GM18502 (cell line): ENCODE measurements at regions not wholly inside any gene's neighbourhood (a gene's known extent, or its start where the extent isn't known, plus 50 kb on each side); places are given as distances from the start of the nearest gene placed in this dataset.

Experiments
- ATAC-seq: cut with Tn5 transposase; IDR thresholded peaks from one replicate; pipeline ENCODE4 v1.9.1; 2021; ENCODE audit warnings: mild to moderate bottlenecking; ENCODE audit not compliant: unreplicated experiment, poor library complexity

DNA sequence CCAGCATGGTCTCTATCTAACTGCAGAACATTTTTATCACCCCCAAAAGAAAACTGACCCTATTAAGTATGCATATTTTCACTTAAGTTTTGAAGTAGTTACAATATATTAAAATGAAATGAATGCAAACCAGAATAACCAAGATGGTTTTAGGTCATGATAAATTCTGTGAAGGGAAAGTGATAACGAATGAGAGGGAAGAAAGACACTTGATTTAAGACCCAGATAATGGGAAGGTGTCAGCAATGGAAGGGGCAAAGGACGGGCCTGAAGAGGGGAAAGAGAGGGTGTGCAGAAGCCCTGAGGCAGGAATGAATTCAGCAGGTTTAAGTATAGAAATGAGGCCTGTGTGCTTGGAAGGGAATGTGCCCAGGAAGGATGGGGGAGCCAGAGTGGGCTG is 61.1 kb upstream of the IGFBP3 start:
- ATAC-seq: no peak

DNA sequence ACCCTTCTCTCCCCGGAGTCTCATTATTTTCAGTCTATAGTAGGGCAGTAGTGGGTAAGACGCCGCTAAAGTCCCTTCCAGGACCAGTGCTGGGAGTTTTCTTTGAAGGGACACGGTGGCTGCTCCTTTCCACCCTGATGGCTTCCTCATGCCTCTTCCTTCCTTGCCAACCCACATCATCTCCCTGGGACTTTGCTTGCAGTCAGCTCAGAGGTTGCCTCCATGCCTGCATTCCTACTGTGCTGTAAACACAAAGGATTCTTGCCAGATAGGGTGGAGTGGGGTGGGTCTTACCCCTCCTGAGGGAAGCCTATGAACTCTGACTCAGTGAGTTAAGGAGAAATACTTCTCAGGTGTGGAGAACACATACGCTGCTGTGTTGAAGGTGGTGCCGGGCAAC is 59.9 kb upstream of the IGFBP3 start:
- ATAC-seq: no peak

DNA sequence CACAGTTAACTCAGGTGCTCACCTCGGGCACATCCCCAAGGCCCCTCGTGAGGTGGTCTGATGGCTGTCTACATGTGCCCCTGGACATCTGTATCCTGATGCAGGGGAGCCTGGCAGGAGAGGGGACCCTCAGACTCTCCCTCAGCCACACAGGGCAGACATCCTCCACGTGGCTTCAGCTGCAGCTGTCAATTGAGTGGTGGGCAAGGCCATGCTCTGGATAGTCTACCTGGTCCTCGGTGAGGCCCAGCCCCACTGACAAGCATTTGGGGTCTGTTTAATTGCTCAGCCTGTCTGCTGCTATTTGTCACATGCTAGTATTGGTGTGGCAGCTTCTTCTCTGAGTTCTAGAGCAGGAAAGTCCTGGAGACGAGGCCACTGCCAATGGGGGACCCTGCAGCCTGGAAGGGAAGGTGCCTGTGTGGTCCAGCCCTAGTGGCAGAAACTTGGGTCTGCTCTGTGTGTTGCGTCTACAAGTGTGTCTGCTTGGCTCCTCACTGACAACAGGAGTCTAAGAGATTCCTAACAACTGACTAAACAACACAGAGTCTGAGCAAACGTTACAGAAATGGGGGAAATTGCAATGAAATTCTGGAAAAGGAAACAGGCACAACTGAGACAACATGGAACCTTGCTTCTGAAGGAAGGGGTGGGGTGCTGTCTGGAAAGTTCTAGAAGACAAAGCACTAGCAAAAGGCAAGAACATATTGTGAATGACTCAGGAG is 59.3 kb upstream of the IGFBP3 start:
- no peak for ATAC-seq

DNA sequence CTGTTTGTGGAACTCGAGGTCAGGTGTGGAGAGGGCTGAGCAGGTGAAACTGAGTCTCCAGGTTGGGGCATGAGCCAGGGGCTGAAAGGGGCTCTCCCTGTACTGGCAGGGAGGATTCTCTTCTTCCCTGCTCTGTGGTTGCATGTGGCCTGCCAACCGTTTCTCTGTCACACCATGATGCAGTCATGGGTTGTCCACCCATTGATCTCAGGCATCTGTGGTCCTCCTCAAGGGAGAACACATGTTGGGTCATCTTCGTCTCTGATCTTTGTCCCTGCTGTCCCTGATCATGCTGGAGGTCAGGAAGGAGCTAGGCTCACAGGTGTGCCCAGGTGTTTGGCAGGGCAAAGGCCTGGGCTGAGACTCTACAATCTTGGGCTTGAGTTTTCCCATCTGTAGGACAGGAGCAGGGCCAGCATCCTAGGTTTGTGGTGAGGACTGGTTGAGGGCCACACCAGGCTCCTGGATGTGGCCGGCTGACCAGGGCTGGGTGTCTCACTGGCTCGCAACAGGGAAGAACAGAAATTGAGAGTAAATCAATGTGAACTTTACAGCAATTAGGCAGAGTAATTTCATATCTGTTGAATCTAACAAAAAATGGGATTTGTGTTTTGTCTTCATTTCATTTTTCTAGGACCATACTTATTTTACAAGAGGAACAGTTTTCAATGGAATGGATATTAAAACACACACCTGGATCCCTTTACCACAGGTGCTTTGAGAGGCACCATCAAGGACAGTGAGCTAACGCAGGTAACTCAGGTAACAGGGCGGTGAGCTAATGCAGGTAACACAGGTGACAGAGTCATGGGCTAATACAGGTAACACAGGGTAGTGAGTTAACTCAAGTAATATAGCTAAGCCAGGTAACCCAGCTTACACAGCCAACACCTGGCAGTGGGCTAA is 58.5 kb upstream of the IGFBP3 start:
- no peak for ATAC-seq

DNA sequence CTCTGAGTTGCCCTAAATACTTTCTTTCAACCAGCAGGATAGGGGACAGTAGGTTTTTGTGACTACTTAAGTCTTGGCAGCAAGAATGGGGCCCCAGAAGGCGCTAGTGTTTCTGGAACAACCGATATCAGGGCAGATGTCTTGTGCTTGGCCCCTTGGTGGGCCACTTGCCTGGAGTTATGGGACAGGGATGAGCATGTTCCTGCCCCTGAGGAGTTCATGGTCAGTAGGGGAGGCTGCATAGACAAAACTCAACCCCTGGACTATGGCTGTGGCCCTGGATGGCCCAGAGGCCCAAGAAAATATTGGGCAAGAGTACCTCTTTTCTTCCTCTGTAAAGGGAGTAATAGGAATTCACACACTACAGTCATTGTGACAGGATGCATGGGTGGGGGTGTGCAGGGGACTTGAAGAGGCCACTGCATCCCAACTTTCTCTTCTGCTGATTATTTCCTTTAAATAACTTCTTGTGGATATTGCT is 57.7 kb upstream of the IGFBP3 start:
- ATAC-seq: no peak

DNA sequence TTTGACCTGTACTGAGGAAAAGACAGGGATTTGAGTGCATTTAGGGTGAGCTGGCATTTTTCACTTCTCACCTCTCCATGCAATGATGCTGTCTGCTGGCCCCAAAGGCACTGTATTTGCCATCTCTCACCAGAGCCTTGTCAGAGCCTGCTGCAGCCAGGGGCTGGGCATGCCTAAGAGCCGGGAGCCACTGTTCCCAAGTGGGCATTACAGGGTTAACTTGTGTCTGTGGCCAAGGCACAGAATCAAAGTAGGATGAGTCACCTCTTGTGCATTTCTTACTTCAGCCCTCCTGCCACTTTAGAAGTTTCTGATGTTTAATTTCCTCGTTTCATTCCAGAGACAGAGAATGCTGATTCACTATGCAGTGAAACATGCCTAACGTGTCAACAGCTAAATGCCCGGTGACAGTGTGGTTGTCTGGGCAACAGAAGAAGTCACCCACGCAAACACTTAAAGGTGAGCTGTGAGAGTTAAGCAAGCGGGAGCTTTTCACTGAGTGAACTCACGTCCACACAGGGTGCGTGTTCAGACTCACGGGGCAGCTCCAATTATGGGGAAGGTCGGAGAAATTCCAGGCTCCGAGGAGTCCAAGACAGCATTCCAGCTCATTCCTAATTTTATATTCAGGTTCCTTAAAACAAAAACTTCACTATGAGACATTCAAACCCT is 57.1 kb upstream of the IGFBP3 start:
- ATAC-seq: no peak

DNA sequence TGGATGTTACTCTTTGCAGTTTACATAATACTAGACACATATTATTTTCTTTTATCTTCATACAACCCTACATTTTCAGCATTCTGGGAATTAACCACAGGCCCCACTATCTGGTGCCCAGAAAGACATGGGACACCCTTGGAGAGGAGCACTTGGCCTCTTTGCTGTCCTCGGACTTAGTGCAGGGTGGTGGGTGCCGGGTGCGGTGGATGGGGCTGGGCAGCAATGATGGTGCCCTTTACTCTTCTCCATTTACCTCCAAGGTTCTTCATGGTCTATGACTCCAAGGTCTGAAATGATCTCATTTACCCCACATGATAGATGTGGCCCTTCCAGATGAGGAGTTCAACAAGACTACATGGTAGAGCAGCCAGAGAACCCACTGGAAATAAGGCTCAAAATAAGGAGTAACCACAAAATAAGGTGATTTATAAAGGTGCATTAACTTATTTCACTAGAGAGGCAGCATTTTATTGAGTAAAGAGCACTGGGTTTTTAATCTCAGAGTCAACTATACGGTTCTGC is 56.2 kb upstream of the IGFBP3 start:
- no peak for ATAC-seq

DNA sequence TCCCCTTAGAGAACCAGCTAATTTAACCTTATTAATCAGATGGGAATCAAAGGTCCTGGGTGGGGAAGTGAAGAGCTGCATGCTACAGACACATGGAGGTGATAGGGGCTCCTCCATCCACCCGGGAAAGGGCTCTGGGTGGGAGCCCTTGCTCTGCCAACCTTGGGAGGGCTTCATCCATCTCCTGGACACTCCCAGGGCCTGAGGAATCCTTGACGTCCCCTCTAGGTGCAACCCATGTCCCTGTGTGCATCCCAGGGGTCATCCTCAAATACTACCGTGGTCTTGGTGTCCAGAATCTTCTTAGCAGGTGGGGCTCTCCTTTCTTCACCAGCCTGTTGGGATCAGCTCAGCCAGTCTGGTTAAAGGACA is 55.4 kb upstream of the IGFBP3 start:
- ATAC-seq: no peak

DNA sequence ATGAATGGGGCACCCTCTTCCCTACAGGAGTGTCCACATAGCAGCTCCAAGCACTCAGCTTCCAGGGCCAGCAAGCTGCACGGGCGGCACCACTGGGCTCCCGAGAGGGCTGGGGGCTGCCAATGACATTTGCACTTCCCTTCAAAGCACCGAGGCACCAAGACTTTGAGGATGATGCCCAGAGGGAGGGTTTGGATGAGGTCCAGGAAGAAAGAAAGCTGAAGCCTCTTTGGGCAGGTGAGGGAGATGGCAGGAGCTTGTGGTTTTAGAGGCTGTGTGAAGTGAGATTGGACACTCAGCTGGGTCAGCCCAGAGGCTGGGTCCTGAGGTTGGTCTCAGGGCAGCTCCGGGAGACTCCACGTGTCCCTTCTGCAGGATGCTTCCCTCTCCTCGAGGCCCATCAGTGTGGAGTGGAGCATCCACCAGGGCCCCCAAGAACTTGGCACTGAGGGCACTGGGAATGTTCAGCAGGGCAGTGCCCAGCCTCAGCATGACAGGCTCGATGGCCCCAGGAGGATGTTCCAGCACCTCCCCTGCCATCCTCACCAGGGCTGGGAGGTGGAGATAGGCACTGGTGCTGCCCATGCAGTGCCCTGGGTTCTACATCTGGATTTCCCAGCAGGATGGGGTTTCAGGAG is 54.9 kb upstream of the IGFBP3 start:
- ATAC-seq: no peak

DNA sequence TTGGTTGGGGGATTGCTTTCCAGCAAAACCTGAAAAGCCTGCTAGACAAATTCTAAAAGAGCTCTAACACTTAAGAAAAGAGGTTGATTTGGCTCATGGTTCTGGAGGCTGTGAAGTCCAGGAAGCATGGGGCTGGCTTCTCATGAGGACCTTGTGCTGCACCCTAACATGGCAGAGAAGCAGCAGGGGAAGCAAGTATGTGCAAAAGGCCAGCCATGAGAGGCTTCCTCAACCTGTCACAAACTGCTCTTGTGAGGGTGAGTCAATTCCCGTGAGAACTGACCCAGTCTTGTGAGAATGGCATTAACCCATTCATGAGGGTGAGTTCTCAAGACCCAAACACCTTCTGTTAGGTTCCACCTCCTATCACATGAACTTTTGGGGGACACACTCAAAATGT is 54.3 kb upstream of the IGFBP3 start:
- ATAC-seq: no peak

DNA sequence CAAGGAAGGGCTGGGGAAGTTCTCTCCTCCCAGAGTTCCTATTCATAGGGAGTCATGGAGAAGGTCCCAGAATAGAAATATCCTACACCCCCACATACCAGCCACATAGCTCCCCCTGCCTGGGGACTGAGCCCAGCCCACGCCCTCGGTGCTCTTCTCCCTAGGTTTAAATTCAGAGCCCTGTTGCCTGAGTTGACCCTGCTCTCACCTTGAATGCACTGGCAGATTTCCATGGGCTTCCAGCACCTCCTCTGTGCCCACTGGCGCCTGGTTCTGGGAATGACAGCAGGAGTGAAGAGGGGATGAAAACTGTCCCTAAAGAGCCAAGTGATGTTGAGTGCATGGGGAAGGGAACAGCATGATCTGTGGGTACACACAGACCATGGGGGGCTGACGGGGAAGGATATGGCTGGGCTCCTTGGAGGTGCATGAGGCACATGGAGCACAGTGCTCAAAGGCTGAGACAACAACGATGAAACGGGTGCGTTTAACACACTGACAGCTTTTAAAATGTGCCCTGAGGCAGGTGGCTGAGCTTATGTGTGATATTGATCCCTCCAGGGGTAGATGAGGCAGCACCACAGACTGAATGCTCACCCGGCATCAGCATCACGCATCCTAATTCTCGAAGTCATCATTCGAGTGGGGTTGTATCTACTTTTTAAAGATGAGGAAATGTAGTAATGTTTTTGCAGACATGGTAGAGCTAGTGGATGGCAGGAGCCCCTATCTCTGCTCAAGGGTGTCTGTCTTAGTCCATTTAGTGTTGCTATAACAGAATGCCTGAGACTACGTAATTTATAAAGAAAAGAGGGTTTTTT is 53.7 kb upstream of the IGFBP3 start:
- ATAC-seq: no peak

DNA sequence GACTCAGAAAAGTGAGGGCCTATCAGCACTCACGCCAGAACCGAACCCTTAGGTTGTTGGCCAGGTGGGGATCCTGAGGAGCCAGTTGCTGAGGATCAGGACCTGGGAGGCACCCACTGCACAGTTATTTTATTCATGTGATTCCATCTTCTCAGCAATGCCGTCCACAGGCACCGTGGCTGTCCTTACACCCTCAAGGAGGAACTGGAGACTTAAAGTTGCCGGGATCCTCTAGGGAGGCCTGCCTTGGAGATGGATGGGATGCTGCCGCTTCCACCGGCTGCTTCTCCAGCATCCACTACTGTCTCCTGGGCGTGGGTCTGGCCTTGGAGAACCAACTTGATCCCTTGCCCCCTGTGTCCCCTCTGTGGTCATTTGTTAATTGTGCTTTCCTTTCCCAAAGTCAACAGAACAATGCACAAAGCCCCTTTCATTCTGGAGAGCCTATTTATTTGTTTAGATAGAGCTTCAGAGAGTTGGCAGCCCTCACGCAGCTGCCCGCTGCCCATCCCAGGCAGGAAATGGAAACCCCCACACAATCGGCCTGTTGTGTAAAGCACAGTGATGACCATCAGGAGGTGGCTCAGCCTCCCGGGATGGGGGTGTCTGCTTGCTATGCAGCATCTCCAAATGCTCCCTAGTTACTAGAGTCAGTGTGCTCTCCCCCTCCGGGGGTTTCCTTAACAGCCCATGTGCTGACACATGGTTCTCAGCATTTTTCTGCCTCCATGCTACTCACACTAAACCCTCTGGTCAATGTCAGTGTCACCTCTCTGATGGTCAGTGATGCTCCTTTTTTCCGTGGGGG is 52.9 kb upstream of the IGFBP3 start:
- no peak for ATAC-seq

DNA sequence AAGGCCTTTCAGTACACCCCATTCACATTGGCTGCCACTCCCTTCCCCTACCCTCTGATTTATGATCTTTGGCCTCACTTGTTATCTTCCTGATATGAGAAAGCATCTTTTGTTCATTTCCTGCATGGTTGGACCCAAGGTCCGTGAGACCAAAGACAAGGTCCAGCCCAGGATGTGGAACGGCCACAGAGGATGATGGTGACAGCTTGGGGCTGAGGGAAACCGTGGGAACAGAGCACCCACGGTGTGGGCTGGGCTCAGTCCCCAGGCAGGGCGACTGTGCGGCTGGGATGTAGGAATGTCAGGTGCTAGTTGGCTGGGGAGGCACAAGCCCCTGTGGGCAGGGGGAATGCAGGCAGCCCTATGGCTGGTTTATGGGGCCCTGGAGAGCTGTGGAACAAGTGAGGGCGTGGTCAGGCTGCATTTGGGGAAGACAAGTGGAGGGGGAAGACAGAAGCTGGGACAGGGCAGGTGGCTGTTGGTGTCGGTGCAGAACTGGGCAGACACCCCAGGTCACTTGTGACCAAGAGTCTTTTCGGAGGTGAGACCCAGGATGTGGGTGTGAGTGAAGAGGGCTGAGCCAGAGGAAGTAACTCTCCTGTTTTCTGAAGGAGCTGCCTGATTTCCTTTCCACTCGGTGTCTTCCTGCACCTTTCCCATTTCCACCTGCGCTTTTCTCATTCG is 51.7 kb upstream of the IGFBP3 start:
- no peak for ATAC-seq

DNA sequence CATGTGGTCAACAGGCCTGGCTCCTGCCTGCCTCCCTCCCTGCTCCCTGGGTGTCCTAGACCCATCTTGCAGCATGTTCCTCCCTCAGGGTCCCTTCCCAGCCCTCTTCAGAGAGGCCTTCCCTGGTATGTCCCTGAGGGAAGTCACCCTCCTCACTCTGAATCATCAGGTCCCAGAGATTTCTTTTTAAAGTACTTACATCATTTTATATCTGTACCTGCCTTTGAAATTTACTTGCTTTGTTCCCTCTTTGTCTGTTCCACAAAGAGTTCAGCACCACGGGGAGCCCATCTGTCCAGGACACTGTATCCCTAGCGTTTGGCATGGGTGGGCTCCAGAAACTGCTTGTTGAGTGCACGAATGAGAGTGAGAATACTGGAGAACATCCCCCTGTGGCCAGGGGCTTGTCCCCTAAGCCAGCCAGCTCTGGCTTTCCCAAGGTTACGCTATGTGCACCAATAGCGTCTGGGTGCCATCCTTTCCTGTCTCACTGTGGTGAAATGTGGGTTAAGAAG is 50.6 kb upstream of the IGFBP3 start:
- ATAC-seq: no peak

DNA sequence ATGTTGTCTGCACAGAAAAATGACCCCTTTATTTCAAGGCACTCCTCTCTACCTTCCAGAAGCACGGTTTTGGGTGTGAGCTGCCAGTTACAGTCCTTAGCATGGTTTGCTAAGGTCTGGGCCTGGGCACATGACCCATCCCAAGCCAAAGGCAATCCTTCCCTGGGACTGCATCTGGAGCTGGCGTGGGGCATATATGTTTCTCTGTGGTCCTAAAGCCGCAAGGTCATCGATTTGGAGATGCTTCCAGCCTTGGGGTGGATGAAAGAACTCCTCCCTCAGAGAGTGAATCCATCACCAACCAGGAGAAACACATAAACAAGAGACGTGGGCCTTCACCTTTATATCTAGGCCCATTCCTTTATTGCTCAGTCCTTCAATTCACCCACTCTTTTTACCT is 50.1 kb upstream of the IGFBP3 start:
- no peak for ATAC-seq
